Fibroblast of upper back skin (primary cell): ENCODE measurements at regions not wholly inside any gene's neighbourhood (a gene's known extent, or its start where the extent isn't known, plus 50 kb on each side); places are given as distances from the start of the nearest gene placed in this dataset.
"Not testable (repeated sequence)": the region's sequence is repeated elsewhere in the genome, so short reads cannot be mapped to it uniquely, and the experiment has no call there.

ENCODE experiments used
- DNase-seq: peaks from one replicate; pipeline ENCODE4 v3.0.0-alpha.2; 2013

GRCh38 chr7:53413021-53413420 is 377.6 kb downstream of the POM121L12 start:
- DNase-seq = no peak

GRCh38 chr7:53415816-53416215 is 380.4 kb downstream of the POM121L12 start:
- DNase-seq = no peak

- no peak for DNase-seq
These were observed 383.5 kb downstream of the POM121L12 start for GRCh38 chr7:53418834-53419482.

- no peak for DNase-seq
These were observed 385.1 kb downstream of the POM121L12 start for GRCh38 chr7:53420550-53420949.

GRCh38 chr7:53422291-53422690 is 386.9 kb downstream of the POM121L12 start:
- no peak for DNase-seq

- no peak for DNase-seq
These were observed 390.8 kb downstream of the POM121L12 start for GRCh38 chr7:53426145-53426750.

- DNase-seq = no peak
These were observed 392.6 kb downstream of the POM121L12 start for GRCh38 chr7:53428045-53428444.

GRCh38 chr7:53431901-53432300 is 396.5 kb downstream of the POM121L12 start:
- no peak for DNase-seq

- no peak for DNase-seq
These were observed 401.9 kb downstream of the POM121L12 start for GRCh38 chr7:53437336-53437735.

GRCh38 chr7:53446170-53446569 is 410.7 kb downstream of the POM121L12 start:
- DNase-seq = no peak

GRCh38 chr7:53458636-53459035 is 423.2 kb downstream of the POM121L12 start:
- no peak for DNase-seq

GRCh38 chr7:53466371-53466770 is 430.9 kb downstream of the POM121L12 start:
- no peak for DNase-seq

- no peak for DNase-seq
These were observed 435.0 kb downstream of the POM121L12 start for GRCh38 chr7:53470336-53470970.

- DNase-seq = no peak
These were observed 437.9 kb downstream of the POM121L12 start for GRCh38 chr7:53473371-53473770.

- DNase-seq = no peak
These were observed 440.3 kb downstream of the POM121L12 start for GRCh38 chr7:53475776-53476175.

GRCh38 chr7:53476566-53476965 is 441.1 kb downstream of the POM121L12 start:
- DNase-seq = no peak

GRCh38 chr7:53485354-53485753 is 449.9 kb downstream of the POM121L12 start:
- DNase-seq = no peak

- DNase-seq = no peak
These were observed 455.6 kb downstream of the POM121L12 start for GRCh38 chr7:53491051-53491450.

GRCh38 chr7:53495181-53495580 is 459.7 kb downstream of the POM121L12 start:
- DNase-seq = not testable (repeated sequence)

GRCh38 chr7:53500076-53500475 is 464.6 kb downstream of the POM121L12 start:
- no peak for DNase-seq

GRCh38 chr7:53504914-53505313 is 469.5 kb downstream of the POM121L12 start:
- no peak for DNase-seq

GRCh38 chr7:53518319-53518718 is 482.9 kb downstream of the POM121L12 start:
- DNase-seq = no peak

GRCh38 chr7:53520841-53521240 is 485.4 kb downstream of the POM121L12 start:
- no peak for DNase-seq

- DNase-seq = no peak
These were observed 486.3 kb downstream of the POM121L12 start for GRCh38 chr7:53521638-53522184.
